OCI-LY3 (cell line): ENCODE measurements at regions not wholly inside any gene's neighbourhood (a gene's known extent, or its start where the extent isn't known, plus 50 kb on each side); places are given as distances from the start of the nearest gene placed in this dataset.

Experiments
- H2AFZ ChIP-seq: fragments of 200-600, 300-600 bp; shearing (Covaris generic); 2 replicates; pipeline ENCODE4 v1.6.0; 2014; ENCODE audit warnings: antibody characterized with exemption, low read depth, low read length
- H3K27ac ChIP-seq: fragments of 200-600, 300-600 bp; sonication (generic); 2 replicates; pipeline ENCODE4 v1.5.1; 2014; ENCODE audit warnings: mild to moderate bottlenecking, low read length, moderate library complexity, mixed read lengths
- H3K27me3 ChIP-seq: fragments of 200-600, 300-600 bp; sonication (generic); 2 replicates; pipeline ENCODE4 v1.6.1; 2014; ENCODE audit warnings: low read depth, low read length, mixed read lengths
- H3K36me3 ChIP-seq: fragments of 200-600, 300-600 bp; sonication (generic); replicated peaks from 2 replicates; pipeline ENCODE3; 2014; ENCODE audit warnings: low read depth, low read length, mixed read lengths
- H3K4me1 ChIP-seq: fragments of 300-600, 200-600 bp; sonication (generic); 2 replicates; pipeline ENCODE4 v1.6.1; 2014; ENCODE audit warnings: low read length, mixed read lengths
- H3K4me2 ChIP-seq: fragments of 200-600, 300-600 bp; sonication (generic); 2 replicates; pipeline ENCODE4 v1.6.1; 2014; ENCODE audit warnings: low read length, mixed read lengths
- H3K4me3 ChIP-seq: fragments of 300-600, 200-600 bp; sonication (generic); 2 replicates; pipeline ENCODE4 v1.5.1; 2014; ENCODE audit warnings: antibody characterized with exemption, mild to moderate bottlenecking, low read length, moderate library complexity
- H3K79me2 ChIP-seq: fragments of 300-600, 200-600 bp; shearing (Covaris generic); 2 replicates; pipeline ENCODE4 v1.6.1; 2014; ENCODE audit warnings: mild to moderate bottlenecking, low read length, mixed read lengths
- H3K9ac ChIP-seq: fragments of 300-600, 200-600 bp; shearing (Covaris generic); 2 replicates; pipeline ENCODE4 v1.6.0; 2014; ENCODE audit warnings: mild to moderate bottlenecking, low read length, moderate library complexity
- H3K9me3 ChIP-seq: fragments of 200-600, 300-600 bp; shearing (Covaris generic); 2 replicates; pipeline ENCODE4 v1.6.1; 2014; ENCODE audit warnings: low read length, mixed read lengths; ENCODE audit not compliant: insufficient read depth
- H4K20me1 ChIP-seq: fragments of 200-600, 300-600 bp; sonication (generic); 2 replicates; pipeline ENCODE4 v1.6.1; 2016; ENCODE audit warnings: low read length, mixed read lengths; ENCODE audit not compliant: insufficient read depth
- EZH2phosphoT487 ChIP-seq: fragments of 200-600 bp; shearing (Covaris generic); IDR thresholded peaks from 2 replicates; pipeline ENCODE4 v1.6.1; 2018; ENCODE audit warnings: antibody characterized with exemption, mixed run types, low read depth
- TF ChIP-seq, protein P1 (sequence below): fragments of 200-600, 300-600 bp; sonication (generic); IDR thresholded peaks from 2 replicates; pipeline ENCODE4 v1.5.1; 2014; ENCODE audit warnings: antibody characterized with exemption, low read length, low read depth

DNA sequence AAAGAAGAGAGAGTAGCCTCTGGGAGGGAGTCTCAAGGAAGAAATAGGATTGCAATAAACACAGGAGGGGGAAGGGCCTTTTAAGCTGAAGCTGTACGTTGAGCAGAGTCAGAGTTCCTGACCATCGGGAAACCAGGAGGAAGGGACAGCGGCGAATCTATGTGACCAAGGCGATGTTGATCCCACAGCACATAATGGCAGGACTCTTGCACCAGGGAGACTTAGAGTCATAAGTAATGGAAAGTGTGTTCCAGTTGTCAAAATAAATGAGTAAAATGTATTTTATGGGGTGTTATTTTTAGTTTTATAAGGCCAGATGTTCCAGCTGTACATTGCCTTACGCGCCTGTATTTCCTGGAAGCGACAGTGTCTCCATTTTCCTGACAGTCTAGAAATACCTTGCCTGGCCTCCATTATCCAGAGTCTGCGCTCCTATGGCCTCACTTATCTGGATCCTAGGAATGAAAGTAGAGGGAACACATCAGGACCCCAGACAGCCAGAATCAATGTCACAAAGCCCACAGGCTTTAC lies 152.8 kb upstream of the COPS8 start:
- Histone ChIP-seq H3K4me2 (no peak overlapping the region), H3K27me3 (no peaks in the 10 kb centered on the region), H2AFZ (no peak overlapping the region), H3K4me1 (no peaks in the 10 kb centered on the region), H3K36me3 (no peaks in the 10 kb centered on the region), H3K79me2 (no peaks in the 10 kb centered on the region), H4K20me1 (no peaks in the 10 kb centered on the region), H3K9me3 (no peaks in the 10 kb centered on the region), H3K27ac (no peak overlapping the region), H3K4me3 (no peak overlapping the region), H3K9ac (no peak overlapping the region)
- TF ChIP-seq EZH2phosphoT487: no peak
- TF ChIP-seq, protein P1, sequence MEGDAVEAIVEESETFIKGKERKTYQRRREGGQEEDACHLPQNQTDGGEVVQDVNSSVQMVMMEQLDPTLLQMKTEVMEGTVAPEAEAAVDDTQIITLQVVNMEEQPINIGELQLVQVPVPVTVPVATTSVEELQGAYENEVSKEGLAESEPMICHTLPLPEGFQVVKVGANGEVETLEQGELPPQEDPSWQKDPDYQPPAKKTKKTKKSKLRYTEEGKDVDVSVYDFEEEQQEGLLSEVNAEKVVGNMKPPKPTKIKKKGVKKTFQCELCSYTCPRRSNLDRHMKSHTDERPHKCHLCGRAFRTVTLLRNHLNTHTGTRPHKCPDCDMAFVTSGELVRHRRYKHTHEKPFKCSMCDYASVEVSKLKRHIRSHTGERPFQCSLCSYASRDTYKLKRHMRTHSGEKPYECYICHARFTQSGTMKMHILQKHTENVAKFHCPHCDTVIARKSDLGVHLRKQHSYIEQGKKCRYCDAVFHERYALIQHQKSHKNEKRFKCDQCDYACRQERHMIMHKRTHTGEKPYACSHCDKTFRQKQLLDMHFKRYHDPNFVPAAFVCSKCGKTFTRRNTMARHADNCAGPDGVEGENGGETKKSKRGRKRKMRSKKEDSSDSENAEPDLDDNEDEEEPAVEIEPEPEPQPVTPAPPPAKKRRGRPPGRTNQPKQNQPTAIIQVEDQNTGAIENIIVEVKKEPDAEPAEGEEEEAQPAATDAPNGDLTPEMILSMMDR: no peak

DNA sequence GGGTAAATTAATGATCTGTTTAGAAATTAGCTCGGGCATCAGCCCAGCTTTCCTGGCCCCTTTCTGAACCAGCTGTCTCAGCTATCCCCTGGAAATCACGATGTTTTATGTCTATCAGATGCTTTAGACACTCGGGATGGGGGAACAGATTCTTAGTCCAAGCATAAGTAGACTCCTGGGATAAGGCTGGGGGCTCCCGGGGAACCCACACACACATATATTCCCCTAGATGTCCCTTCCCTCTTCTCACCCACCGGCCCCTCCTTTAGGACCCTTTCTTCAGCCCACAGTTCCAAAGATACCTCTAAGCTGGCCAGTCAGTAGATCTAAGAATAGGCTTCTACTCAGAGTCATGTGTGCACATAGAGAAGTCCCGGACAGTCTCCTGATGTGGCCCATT lies 151.5 kb upstream of the COPS8 start:
- Histone ChIP-seq H3K4me2 (no peak overlapping the region), H3K4me1 (no peaks in the 10 kb centered on the region), H3K36me3 (no peaks in the 10 kb centered on the region), H3K9me3 (no peaks in the 10 kb centered on the region), H2AFZ (no peak overlapping the region), H3K4me3 (no peak overlapping the region), H3K27ac (no peak overlapping the region), H3K9ac (no peak overlapping the region), H4K20me1 (no peaks in the 10 kb centered on the region), H3K27me3 (no peaks in the 10 kb centered on the region), H3K79me2 (no peaks in the 10 kb centered on the region)
- TF ChIP-seq EZH2phosphoT487: no peak
- TF ChIP-seq, protein P1: no peak

DNA sequence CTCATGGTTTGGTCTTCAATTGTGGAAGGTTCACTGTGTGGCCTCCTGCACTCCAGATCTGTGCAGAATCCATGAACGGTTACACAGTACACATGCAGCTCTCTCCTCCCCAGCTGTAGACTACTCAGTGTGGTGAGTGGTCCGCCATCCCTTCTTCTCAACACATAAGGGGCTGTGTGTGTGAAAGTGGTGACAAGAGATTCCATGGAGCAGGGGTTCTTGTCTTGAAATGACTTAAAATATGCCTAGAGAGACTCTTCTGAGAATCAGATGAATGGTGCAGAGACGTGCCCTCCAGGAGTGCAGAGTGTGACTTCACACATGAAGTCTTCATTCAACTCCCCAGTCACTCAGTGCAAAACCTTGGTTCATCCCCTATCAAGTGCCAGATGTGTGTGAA lies 151.0 kb upstream of the COPS8 start:
- Histone ChIP-seq H3K27me3 (no peaks in the 10 kb centered on the region), H3K36me3 (no peaks in the 10 kb centered on the region), H3K79me2 (no peaks in the 10 kb centered on the region), H4K20me1 (no peaks in the 10 kb centered on the region), H3K4me3 (no peak overlapping the region), H3K27ac (no peak overlapping the region), H2AFZ (no peak overlapping the region), H3K4me1 (no peaks in the 10 kb centered on the region), H3K9me3 (no peaks in the 10 kb centered on the region), H3K4me2 (no peak overlapping the region), H3K9ac (no peak overlapping the region)
- TF ChIP-seq, protein P1: no peak
- TF ChIP-seq EZH2phosphoT487: no peak

DNA sequence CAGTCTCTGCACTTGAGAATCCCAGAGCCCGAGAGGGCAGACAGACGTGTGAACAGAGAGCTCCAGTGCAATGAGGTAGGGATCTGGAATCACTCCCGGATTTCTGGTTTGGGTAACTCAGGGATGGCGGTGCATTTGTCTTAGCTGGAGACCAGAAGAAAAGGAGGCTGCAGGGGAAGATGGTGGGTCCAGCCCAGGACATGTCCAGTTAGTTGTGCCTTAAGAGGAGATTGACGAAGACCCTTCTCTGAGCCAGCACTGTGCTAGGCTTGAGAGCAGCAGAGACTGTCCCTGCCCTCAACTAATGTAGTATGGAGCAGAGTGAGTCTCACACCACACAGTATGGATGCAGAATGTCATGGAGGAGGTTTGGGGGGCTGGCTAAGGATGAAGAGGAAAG lies 150.6 kb upstream of the COPS8 start:
- Histone ChIP-seq H3K4me2 (no peak overlapping the region), H3K27ac (no peak overlapping the region), H3K36me3 (no peaks in the 10 kb centered on the region), H2AFZ (no peak overlapping the region), H4K20me1 (no peaks in the 10 kb centered on the region), H3K9ac (no peak overlapping the region), H3K79me2 (no peaks in the 10 kb centered on the region), H3K4me3 (no peak overlapping the region), H3K4me1 (no peaks in the 10 kb centered on the region), H3K27me3 (no peaks in the 10 kb centered on the region), H3K9me3 (no peaks in the 10 kb centered on the region)
- TF ChIP-seq EZH2phosphoT487: no peak
- TF ChIP-seq, protein P1: no peak
